OCI-LY7 (cell line): ENCODE measurements at regions not wholly inside any gene's neighbourhood (a gene's known extent, or its start where the extent isn't known, plus 50 kb on each side); places are given as distances from the start of the nearest gene placed in this dataset.

ENCODE experiments used
- CTCF ChIP-seq: fragments of 200-600 bp; sonication (generic); conservative IDR thresholded peaks from 2 replicates; pipeline ENCODE4 v1.5.1; 2014; ENCODE audit warnings: mild to moderate bottlenecking, antibody characterized with exemption, low read length, moderate library complexity, mixed read lengths
- EZH2phosphoT487 ChIP-seq: fragments of 200-600 bp; sonication (generic); IDR thresholded peaks from 2 replicates; pipeline ENCODE4 v1.6.1; 2018; ENCODE audit warnings: low read depth, borderline replicate concordance, mild to moderate bottlenecking, mixed run types, antibody characterized with exemption, low read length, moderate library complexity, mixed read lengths

- TF ChIP-seq CTCF (no peak), EZH2phosphoT487 (no peak)
Measured at GRCh38 chr14:70265422-70265821, 76.7 kb upstream of the SLC8A3 start.
